ENCODE measurements at regions not wholly inside any gene's neighbourhood (a gene's known extent, or its start where the extent isn't known, plus 50 kb on each side); places are given as distances from the start of the nearest gene placed in this dataset.

- no peak for DNase-seq
- H3K27me3 Mint-ChIP-seq (ENCODE audit: unreplicated experiment) = no peaks in the 10 kb centered on the region
- H3K9me3 Mint-ChIP-seq (ENCODE audit: low read depth, unreplicated experiment) = peaks cover 7% of the 10 kb centered on the region
- no peak overlapping the region for H3K4me3 Mint-ChIP-seq (ENCODE audit: low read depth, unreplicated experiment)
- peaks cover 13% of the 10 kb centered on the region for H3K4me1 Mint-ChIP-seq (ENCODE audit: low read depth, unreplicated experiment)
- no peak for TF ChIP-seq CTCF (IDR thresholded peaks at IDR 0.05; ENCODE audit: unreplicated experiment)
- no TSS peak for BruUV-seq (replicated peaks)
- intact Hi-C loops (cut with micrococcal nuclease; ENCODE audit: unreplicated experiment) = no loop called here
- no peak overlapping the region for H3K27ac Mint-ChIP-seq (ENCODE audit: unreplicated experiment)
- no peaks in the 10 kb centered on the region for H3K36me3 Mint-ChIP-seq (ENCODE audit: insufficient read depth, unreplicated experiment)
- CTCF ChIA-PET = no interaction called here
Measured at GRCh38 chr3:22231061-22231460, 480.1 kb upstream of the ZNF385D start.

- BruUV-seq (replicated peaks) = no TSS peak
- intact Hi-C loops (cut with micrococcal nuclease; ENCODE audit: unreplicated experiment) = no loop called here
- CTCF ChIA-PET = no interaction called here
- Mint-ChIP-seq H3K27me3 (ENCODE audit: unreplicated experiment) (no peaks in the 10 kb centered on the region), H3K36me3 (ENCODE audit: insufficient read depth, unreplicated experiment) (no peaks in the 10 kb centered on the region), H3K9me3 (ENCODE audit: low read depth, unreplicated experiment) (peaks cover 5% of the 10 kb centered on the region), H3K4me3 (ENCODE audit: low read depth, unreplicated experiment) (no peak overlapping the region), H3K27ac (ENCODE audit: unreplicated experiment) (no peak overlapping the region), H3K4me1 (ENCODE audit: low read depth, unreplicated experiment) (no peaks in the 10 kb centered on the region)
- TF ChIP-seq CTCF (IDR thresholded peaks at IDR 0.05; ENCODE audit: unreplicated experiment) = no peak
- DNase-seq = no peak
Measured at GRCh38 chr3:22236490-22237270, 485.7 kb upstream of the ZNF385D start.

- H3K4me1 Mint-ChIP-seq (ENCODE audit: low read depth, unreplicated experiment) = no peaks in the 10 kb centered on the region
Measured at GRCh38 chr3:22239011-22239410, 488.0 kb upstream of the ZNF385D start.

GRCh38 chr3:22241110-22241509 lies 490.1 kb upstream of the ZNF385D start:
- Mint-ChIP-seq H3K27me3 (ENCODE audit: unreplicated experiment) (no peaks in the 10 kb centered on the region), H3K27ac (ENCODE audit: unreplicated experiment) (no peak overlapping the region), H3K9me3 (ENCODE audit: low read depth, unreplicated experiment) (no peaks in the 10 kb centered on the region), H3K4me1 (ENCODE audit: low read depth, unreplicated experiment) (no peaks in the 10 kb centered on the region), H3K36me3 (ENCODE audit: insufficient read depth, unreplicated experiment) (no peaks in the 10 kb centered on the region), H3K4me3 (ENCODE audit: low read depth, unreplicated experiment) (no peak overlapping the region)
- intact Hi-C loops (cut with micrococcal nuclease; ENCODE audit: unreplicated experiment) = no loop called here
- CTCF ChIA-PET = no interaction called here
- no peak for TF ChIP-seq CTCF (IDR thresholded peaks at IDR 0.05; ENCODE audit: unreplicated experiment)
- BruUV-seq (replicated peaks) = no TSS peak
- no peak for DNase-seq

More at GRCh38 chr3:22239011-22239410, 488.0 kb upstream of the ZNF385D start:
- no peak for TF ChIP-seq CTCF (IDR thresholded peaks at IDR 0.05; ENCODE audit: unreplicated experiment)
- intact Hi-C loops (cut with micrococcal nuclease; ENCODE audit: unreplicated experiment) = no loop called here
- no peak for DNase-seq
- no peaks in the 10 kb centered on the region for H3K36me3 Mint-ChIP-seq (ENCODE audit: insufficient read depth, unreplicated experiment)
- H3K4me3 Mint-ChIP-seq (ENCODE audit: low read depth, unreplicated experiment) = no peak overlapping the region
- no peaks in the 10 kb centered on the region for H3K27me3 Mint-ChIP-seq (ENCODE audit: unreplicated experiment)
- H3K27ac Mint-ChIP-seq (ENCODE audit: unreplicated experiment) = no peak overlapping the region
- no TSS peak for BruUV-seq (replicated peaks)
- no peaks in the 10 kb centered on the region for H3K9me3 Mint-ChIP-seq (ENCODE audit: low read depth, unreplicated experiment)
- CTCF ChIA-PET = no interaction called here

Measured in Calu3 (cell line).